Upper lobe of right lung (tissue), 1 donor: ENCODE measurements at regions not wholly inside any gene's neighbourhood (a gene's known extent, or its start where the extent isn't known, plus 50 kb on each side); places are given as distances from the start of the nearest gene placed in this dataset.
"Not testable (repeated sequence)": the region's sequence is repeated elsewhere in the genome, so short reads cannot be mapped to it uniquely, and the experiment has no call there.

ENCODE experiments used
- ATAC-seq: fragments of 200-7000 bp; cut with Tn5 transposase; one replicate; pipeline ENCODE4 v1.9.1; 2020; ENCODE audit warnings: mild to moderate bottlenecking, moderate library complexity
- DNase-seq: peaks from one replicate; pipeline ENCODE4 v3.0.0-alpha.2; 2020
- H3K27ac ChIP-seq: fragments of 200-600 bp; one replicate; pipeline ENCODE4 v1.8.0; 2022
- H3K27me3 ChIP-seq: fragments of 200-600 bp; one replicate; pipeline ENCODE4 v1.8.0; 2022; ENCODE audit warnings: mild to moderate bottlenecking
- H3K36me3 ChIP-seq: fragments of 200-600 bp; one replicate; pipeline ENCODE4 v1.8.0; 2022
- H3K4me1 ChIP-seq: fragments of 200-600 bp; one replicate; pipeline ENCODE4 v1.8.0; 2022
- H3K4me3 ChIP-seq: fragments of 200-600 bp; one replicate; pipeline ENCODE4 v1.8.0; 2022; ENCODE audit warnings: mild to moderate bottlenecking
- H3K9me3 ChIP-seq: fragments of 200-600 bp; one replicate; pipeline ENCODE4 v1.8.0; 2022
- CTCF ChIP-seq: fragments of 200-600 bp; IDR thresholded peaks from one replicate; pipeline ENCODE4 v1.8.0; 2022; ENCODE audit warnings: antibody characterized with exemption
- intact Hi-C: fragments of 100-400 bp; cut with DNase I; formaldehyde crosslinking; loops from one replicate; pipeline ENCODE4 v1.11.0; 2022
- donor health status: DM: no; HTN: yes; CAD: no; lungs with severe emphysema.

DNA sequence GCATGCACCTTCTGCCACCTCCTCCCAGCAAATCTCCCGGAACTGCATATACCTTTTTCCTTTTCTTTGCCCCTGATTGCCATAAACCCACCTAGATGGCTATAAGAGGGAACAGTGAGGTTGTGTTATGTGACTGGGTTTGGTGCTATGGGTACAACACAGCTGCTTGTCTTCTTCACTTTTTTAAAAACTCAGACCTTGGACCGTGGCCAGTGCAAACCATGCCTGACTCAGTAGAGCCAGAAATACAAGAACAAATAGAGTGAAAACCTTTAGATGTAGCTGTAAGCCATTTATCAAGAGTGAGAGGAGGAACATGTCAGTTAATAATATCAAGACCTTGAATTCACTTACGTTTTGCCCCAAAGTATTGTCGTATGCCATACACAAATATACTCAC lies 267.4 kb upstream of the CHAC2 start:
- no peak for ATAC-seq
- TF ChIP-seq CTCF = no peak
- Histone ChIP-seq H3K27ac (peak overlapping the region; percentile 21), H3K4me3 (no peak overlapping the region), H3K27me3 (no peaks in the 10 kb centered on the region), H3K4me1 (peaks cover 28% of the 10 kb centered on the region), H3K36me3 (no peaks in the 10 kb centered on the region), H3K9me3 (no peaks in the 10 kb centered on the region)
- no peak for DNase-seq
- intact Hi-C loops = no loop called here

GRCh38 chr2:53498210-53498609 lies 269.4 kb upstream of the CHAC2 start:
- H3K36me3 ChIP-seq = no peaks in the 10 kb centered on the region
- no peak for TF ChIP-seq CTCF
- no peak overlapping the region for H3K4me3 ChIP-seq
- H3K4me1 ChIP-seq = peaks cover 28% of the 10 kb centered on the region
- intact Hi-C loops = no loop called here
- peak; percentile 76 for ATAC-seq
- peak overlapping the region; percentile 43 for H3K27ac ChIP-seq
- H3K9me3 ChIP-seq = no peaks in the 10 kb centered on the region
- no peak for DNase-seq
- H3K27me3 ChIP-seq = no peaks in the 10 kb centered on the region

DNA sequence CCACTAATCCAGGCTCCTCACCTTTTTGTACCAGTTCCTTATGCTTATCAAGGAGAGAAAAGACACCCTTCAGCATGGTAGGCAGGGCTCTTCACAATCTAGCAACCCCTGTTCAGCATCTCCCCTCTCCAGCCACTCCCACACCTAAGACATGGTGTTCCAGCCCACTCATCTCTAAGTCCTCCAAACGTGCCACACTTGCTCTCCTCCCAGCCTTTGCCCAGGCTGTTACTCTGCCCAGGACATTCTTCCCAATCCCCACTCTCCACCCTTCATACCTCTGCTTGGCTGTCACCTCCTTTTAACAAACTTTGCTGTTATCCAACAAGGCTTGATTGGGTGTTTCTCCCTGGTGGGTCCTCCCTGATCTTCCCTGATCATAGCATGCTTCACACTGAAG lies 270.6 kb upstream of the CHAC2 start:
- Histone ChIP-seq H3K4me3 (no peak overlapping the region), H3K9me3 (no peaks in the 10 kb centered on the region), H3K27me3 (no peaks in the 10 kb centered on the region), H3K36me3 (no peaks in the 10 kb centered on the region), H3K27ac (no peak overlapping the region), H3K4me1 (peaks cover 28% of the 10 kb centered on the region)
- peak; percentile 59 for ATAC-seq
- TF ChIP-seq CTCF = no peak
- intact Hi-C loops = no loop called here
- DNase-seq = no peak

DNA sequence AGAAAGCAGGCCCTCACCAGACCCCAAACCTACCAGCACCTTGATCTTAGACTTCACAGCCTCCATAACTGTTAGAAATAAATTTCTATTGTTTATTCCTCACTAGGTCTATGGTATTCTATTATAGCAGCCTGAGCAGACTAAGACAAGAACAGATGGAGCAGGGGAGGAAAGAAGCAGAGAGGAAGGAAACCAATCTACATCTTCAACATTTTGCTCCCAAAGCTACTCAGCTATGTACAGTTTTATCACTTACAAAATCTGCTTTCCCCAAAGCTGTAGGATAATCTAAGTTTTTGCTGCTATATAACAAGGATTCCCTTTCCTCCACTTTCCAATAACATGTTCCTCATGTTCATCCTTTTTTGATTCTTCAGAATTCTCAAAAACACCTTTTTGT lies 274.4 kb upstream of the CHAC2 start:
- no peak overlapping the region for H3K4me3 ChIP-seq

DNA sequence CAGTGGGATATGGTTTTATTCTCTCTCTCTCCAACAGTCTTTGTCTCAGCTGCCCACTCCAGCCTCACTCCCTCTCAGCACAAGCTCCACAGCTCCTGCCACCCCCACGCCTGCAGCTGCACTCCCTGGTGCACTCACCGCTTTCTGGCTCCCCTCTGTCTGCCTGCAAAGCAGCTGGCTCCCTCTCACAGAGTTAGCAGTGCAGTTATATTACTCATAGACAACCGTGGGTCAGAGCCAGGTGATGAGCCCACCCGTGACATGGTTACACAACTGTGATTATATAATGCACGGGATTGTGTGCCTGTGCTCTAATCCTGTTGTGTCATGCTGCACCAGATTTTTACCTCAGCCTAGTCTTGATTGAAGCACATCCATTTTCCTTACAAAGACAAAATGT lies 276.9 kb upstream of the CHAC2 start:
- no peak for TF ChIP-seq CTCF
- no peaks in the 10 kb centered on the region for H3K4me1 ChIP-seq
- DNase-seq (no peak), ATAC-seq (peak; percentile 22)
- no peak overlapping the region for H3K27ac ChIP-seq
- no peaks in the 10 kb centered on the region for H3K27me3 ChIP-seq
- H3K9me3 ChIP-seq = no peaks in the 10 kb centered on the region
- H3K4me3 ChIP-seq = no peak overlapping the region
- no peaks in the 10 kb centered on the region for H3K36me3 ChIP-seq
- intact Hi-C loops = no loop called here

More for the DNA sequence above, 274.4 kb upstream of the CHAC2 start:
- intact Hi-C loops = no loop called here
- no peak for DNase-seq
- Histone ChIP-seq H3K4me1 (peaks cover 13% of the 10 kb centered on the region), H3K36me3 (no peaks in the 10 kb centered on the region), H3K9me3 (no peaks in the 10 kb centered on the region), H3K27ac (no peak overlapping the region), H3K27me3 (no peaks in the 10 kb centered on the region)
- no peak for ATAC-seq
- no peak for TF ChIP-seq CTCF

DNA sequence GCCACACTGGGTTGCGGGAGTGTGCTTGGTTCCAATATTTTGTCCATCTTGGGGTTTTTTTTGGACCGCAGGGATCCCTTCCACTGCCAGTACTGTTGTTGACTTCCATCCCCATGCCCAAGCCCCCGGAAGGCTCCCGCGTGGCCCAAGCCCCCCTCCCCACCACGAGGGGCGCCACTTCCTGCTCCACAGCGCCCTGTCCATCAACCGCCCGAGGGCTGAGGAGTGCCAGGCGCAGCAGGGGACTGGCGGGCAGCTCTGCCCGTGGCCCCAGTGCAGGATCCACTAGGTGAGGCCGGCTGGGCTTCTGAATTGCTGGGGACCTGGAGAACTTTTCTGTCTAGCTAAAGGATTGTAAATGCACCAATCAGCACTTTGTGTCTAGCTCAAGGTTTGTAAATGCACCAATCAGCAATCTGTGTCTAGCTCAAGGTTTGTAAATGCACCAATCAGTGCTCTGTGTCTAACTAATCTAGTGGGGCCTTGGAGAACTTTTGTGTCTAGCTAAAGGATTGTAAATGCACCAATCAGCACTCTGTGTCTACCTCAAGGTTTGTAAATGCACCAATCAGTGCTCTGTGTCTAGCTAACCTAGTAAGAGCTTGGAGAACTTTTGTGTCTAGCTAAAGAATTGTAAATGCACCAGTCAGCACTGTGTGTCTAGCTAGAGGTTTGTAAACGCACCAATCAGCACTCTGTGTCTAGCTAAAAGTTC lies 281.3 kb upstream of the CHAC2 start:
- ATAC-seq, intact Hi-C loops, H3K4me1 ChIP-seq, H3K27ac ChIP-seq, DNase-seq, H3K36me3 ChIP-seq, H3K4me3 ChIP-seq, H3K27me3 ChIP-seq, H3K9me3 ChIP-seq: not testable (repeated sequence)
